GM10266 (cell line): ENCODE measurements at regions not wholly inside any gene's neighbourhood (a gene's known extent, or its start where the extent isn't known, plus 50 kb on each side); places are given as distances from the start of the nearest gene placed in this dataset.

Source experiments
- DNase-seq: peaks from one replicate; pipeline ENCODE4 v3.0.0; 2012; ENCODE audit errors: extremely low spot score
- TF ChIP-seq, protein P1 (sequence below): IDR thresholded peaks from 2 replicates; pipeline ENCODE4 v1.5.1; 2012; ENCODE audit warnings: mild to moderate bottlenecking, low read depth; ENCODE audit not compliant: control insufficient read depth, insufficient read depth; ENCODE audit errors: missing control alignments

DNA sequence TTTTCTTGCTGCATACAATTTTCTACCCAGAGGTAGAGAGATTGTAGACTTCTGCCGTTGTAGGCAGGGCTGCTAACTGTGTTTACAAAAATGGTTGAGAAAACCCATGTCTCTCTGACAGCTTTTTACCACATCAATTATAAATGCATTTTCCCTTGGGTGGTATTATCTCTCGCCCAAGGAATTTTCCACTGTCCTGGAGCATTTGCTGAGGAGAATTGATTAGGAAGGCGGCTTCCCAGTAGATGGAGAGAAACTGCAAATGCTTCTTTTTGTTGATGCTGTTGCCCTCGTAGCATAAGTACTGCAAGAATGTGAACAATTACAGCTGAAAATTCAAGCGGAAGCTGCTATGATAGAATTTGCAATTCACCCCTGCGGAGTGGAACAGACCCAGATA, 1007.7 kb upstream of the KLHL29 start:
- DNase-seq: no peak
- TF ChIP-seq, protein P1, sequence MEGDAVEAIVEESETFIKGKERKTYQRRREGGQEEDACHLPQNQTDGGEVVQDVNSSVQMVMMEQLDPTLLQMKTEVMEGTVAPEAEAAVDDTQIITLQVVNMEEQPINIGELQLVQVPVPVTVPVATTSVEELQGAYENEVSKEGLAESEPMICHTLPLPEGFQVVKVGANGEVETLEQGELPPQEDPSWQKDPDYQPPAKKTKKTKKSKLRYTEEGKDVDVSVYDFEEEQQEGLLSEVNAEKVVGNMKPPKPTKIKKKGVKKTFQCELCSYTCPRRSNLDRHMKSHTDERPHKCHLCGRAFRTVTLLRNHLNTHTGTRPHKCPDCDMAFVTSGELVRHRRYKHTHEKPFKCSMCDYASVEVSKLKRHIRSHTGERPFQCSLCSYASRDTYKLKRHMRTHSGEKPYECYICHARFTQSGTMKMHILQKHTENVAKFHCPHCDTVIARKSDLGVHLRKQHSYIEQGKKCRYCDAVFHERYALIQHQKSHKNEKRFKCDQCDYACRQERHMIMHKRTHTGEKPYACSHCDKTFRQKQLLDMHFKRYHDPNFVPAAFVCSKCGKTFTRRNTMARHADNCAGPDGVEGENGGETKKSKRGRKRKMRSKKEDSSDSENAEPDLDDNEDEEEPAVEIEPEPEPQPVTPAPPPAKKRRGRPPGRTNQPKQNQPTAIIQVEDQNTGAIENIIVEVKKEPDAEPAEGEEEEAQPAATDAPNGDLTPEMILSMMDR: no peak

DNA sequence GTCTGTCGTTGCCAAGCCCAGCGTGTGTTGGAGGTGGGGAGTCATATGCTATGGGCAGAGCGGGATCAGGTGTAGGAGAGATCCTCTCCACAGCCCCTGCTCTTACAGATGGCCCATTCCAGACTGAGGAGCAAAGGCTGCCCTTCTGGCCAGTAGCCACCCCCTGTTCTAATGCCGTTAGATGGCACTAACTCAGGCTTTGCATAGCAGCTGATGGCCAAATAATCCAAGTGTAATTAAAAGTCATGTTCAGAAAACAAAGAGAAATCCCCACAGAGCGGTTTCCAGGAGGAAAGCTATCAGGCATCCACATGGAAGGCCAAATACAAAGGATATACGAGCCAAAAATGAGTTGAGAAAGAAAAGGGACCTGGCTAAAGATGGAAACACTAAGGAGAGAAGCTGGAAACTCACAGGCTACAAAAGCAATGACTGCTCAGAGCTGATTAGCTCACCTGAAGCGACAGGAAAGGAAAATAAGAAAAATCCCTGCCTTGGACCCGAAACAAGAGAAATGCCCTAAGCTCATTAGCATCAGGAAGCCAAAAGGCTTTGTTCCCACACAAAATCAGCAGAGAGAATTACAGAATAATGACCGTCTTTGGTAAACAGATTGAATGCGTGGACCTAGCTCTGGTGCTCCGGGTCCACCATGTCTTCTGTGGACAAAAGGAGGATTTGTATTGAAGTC, 1002.4 kb upstream of the KLHL29 start:
- no peak for DNase-seq
- TF ChIP-seq, protein P1: no peak

DNA sequence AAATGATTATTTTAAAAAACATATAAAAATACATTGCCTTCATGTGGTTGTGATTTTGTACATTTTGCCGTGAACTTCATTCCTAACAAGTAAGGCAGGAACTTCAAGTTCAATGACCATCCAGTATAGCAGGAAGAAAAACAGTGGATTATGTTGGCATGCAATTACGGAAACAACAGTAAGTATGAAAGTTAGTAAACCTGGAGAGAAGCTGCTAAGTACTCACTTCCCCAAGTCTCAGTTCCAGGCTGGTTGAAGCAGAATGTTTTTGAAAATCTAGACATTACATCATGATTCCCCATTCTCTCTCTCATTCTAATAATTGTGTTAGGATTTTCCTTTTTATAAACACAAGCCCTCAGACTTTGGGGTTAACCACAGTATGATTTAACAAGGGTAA, 987.1 kb upstream of the KLHL29 start:
- no peak for DNase-seq
- TF ChIP-seq, protein P1: no peak

GRCh38 chr2:22403748-22404147, 981.2 kb upstream of the KLHL29 start:
- no peak for DNase-seq
- TF ChIP-seq, protein P1: no peak

DNA sequence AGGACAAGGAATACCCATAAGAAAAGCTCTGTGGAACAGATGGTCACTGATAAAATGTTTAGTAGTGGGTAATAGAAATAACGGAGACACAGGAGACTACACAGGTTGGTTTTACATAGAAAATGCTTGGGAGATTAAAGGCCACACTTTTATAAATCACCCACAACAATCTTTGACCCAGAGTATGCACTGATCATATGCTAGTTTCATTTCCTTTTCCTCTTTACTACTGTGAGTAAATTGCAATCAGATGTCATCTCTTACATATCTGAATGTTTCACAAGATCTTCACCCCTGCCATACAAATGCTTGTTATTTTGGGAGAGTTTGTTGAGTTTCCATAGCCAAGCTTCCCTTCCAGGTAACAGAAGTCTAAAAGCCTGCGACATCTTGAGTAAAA, 978.4 kb upstream of the KLHL29 start:
- DNase-seq: no peak
- TF ChIP-seq, protein P1: no peak

GRCh38 chr2:22420076-22420475, 964.9 kb upstream of the KLHL29 start:
- no peak for DNase-seq
- TF ChIP-seq, protein P1: no peak

- no peak for DNase-seq
- TF ChIP-seq, protein P1: no peak
Observed at GRCh38 chr2:22442051-22442450, 942.9 kb upstream of the KLHL29 start.
